ENCODE measurements at regions not wholly inside any gene's neighbourhood (a gene's known extent, or its start where the extent isn't known, plus 50 kb on each side); places are given as distances from the start of the nearest gene placed in this dataset.

- Histone ChIP-seq H3K79me2 (ENCODE audit: insufficient read depth, low read length) (no peaks in the 10 kb centered on the region), H3K36me3 (replicated peaks in 1 of 2; ENCODE audit: control insufficient read depth in 1 of 2, insufficient read depth in 2 of 2, low read length in 2 of 2) (no peaks in the 10 kb centered on the region), H2AFZ (ENCODE audit: insufficient read depth, low read depth, low read length, poor library complexity, severe bottlenecking) (no peak overlapping the region), H3K4me2 (replicated peaks; ENCODE audit: extremely low read depth, low read length, poor library complexity, severe bottlenecking) (no peak overlapping the region), H3K9ac (ENCODE audit: insufficient read depth, low read length, poor library complexity, severe bottlenecking) (no peak overlapping the region), H3K27me3 (ENCODE audit: control insufficient read depth in 2 of 2, insufficient read depth in 2 of 2, low read length in 2 of 2) (no peaks in the 10 kb centered on the region), H3K27ac (ENCODE audit: low read depth in 1 of 2, low read length in 2 of 2) (no peak overlapping the region), H3K4me1 (ENCODE audit: control insufficient read depth in 1 of 2, insufficient read depth in 2 of 2, low read length in 2 of 2) (no peaks in the 10 kb centered on the region), H3K4me3 (replicated peaks in 1 of 3; ENCODE audit: low read depth in 2 of 3, low read length in 3 of 3) (no peak overlapping the region), H3K9me3 (replicated peaks in 1 of 2; ENCODE audit: control insufficient read depth in 1 of 2, insufficient read depth in 1 of 2, low read length in 2 of 2) (peaks cover 0 to 4% of the 10 kb centered on the region in 2 donors), H4K20me1 (ENCODE audit: insufficient read depth, low read length) (no peaks in the 10 kb centered on the region)
- Mint-ChIP-seq H3K36me3 (no peaks in the 10 kb centered on the region), H3K4me1 (no peaks in the 10 kb centered on the region), H3K27me3 (ENCODE audit: low read depth in 3 of 3) (no peaks in the 10 kb centered on the region), H3K27ac (no peak overlapping the region), H3K4me3 (no peak overlapping the region), H3K9me3 (peaks cover 0 to 10% (median 6%) of the 10 kb centered on the region in 7 donors)
- intact Hi-C loops (cut with micrococcal nuclease): no loop called here
- WGBS (ENCODE audit: insufficient coverage): no CpG with 5 or more reads among the region's 1 CpG
- no peak for DNase-seq
- no peak for TF ChIP-seq CTCF (IDR thresholded peaks at IDR 0.05)
Observed at GRCh38 chr2:15023221-15023620, 390.7 kb downstream of the LRATD1 start.

GRCh38 chr2:15028406-15028805 lies 395.9 kb downstream of the LRATD1 start:
- Histone ChIP-seq H3K36me3 (replicated peaks in 1 of 2; ENCODE audit: control insufficient read depth in 1 of 2, insufficient read depth in 2 of 2, low read length in 2 of 2) (no peaks in the 10 kb centered on the region), H3K27me3 (ENCODE audit: control insufficient read depth in 2 of 2, insufficient read depth in 2 of 2, low read length in 2 of 2) (no peaks in the 10 kb centered on the region), H3K27ac (ENCODE audit: low read depth in 1 of 2, low read length in 2 of 2) (no peak overlapping the region), H3K4me2 (replicated peaks; ENCODE audit: extremely low read depth, low read length, poor library complexity, severe bottlenecking) (no peak overlapping the region), H2AFZ (ENCODE audit: insufficient read depth, low read depth, low read length, poor library complexity, severe bottlenecking) (no peak overlapping the region), H3K4me3 (replicated peaks in 1 of 3; ENCODE audit: low read depth in 2 of 3, low read length in 3 of 3) (no peak overlapping the region), H3K79me2 (ENCODE audit: insufficient read depth, low read length) (no peaks in the 10 kb centered on the region), H3K9ac (ENCODE audit: insufficient read depth, low read length, poor library complexity, severe bottlenecking) (no peak overlapping the region), H3K4me1 (ENCODE audit: control insufficient read depth in 1 of 2, insufficient read depth in 2 of 2, low read length in 2 of 2) (no peaks in the 10 kb centered on the region), H3K9me3 (replicated peaks in 1 of 2; ENCODE audit: control insufficient read depth in 1 of 2, insufficient read depth in 1 of 2, low read length in 2 of 2) (no peaks in the 10 kb centered on the region), H4K20me1 (ENCODE audit: insufficient read depth, low read length) (no peaks in the 10 kb centered on the region)
- no peak for DNase-seq
- Mint-ChIP-seq H3K27ac (no peak overlapping the region), H3K9me3 (peaks cover 0 to 5% (median 3%) of the 10 kb centered on the region in 7 donors), H3K36me3 (no peaks in the 10 kb centered on the region), H3K27me3 (ENCODE audit: low read depth in 3 of 3) (no peaks in the 10 kb centered on the region), H3K4me3 (no peak overlapping the region), H3K4me1 (no peaks in the 10 kb centered on the region)
- WGBS (ENCODE audit: insufficient coverage): 71% methylated on average over 2 of the region's 2 CpGs
- TF ChIP-seq CTCF (IDR thresholded peaks at IDR 0.05): no peak
- intact Hi-C loops (cut with micrococcal nuclease): no loop called here
